LHCN-M2 (cell line): ENCODE measurements at regions not wholly inside any gene's neighbourhood (a gene's known extent, or its start where the extent isn't known, plus 50 kb on each side); places are given as distances from the start of the nearest gene placed in this dataset.
"Not testable (repeated sequence)": the region's sequence is repeated elsewhere in the genome, so short reads cannot be mapped to it uniquely, and the experiment has no call there.

Experiments
- DNase-seq: peaks from one replicate; pipeline ENCODE4 v3.0.0-alpha.2; 2012; ENCODE audit warnings: low read depth

GRCh38 chr9:11506980-11507379 lies 894.2 kb upstream of the PTPRD start:
- no peak for DNase-seq

DNA sequence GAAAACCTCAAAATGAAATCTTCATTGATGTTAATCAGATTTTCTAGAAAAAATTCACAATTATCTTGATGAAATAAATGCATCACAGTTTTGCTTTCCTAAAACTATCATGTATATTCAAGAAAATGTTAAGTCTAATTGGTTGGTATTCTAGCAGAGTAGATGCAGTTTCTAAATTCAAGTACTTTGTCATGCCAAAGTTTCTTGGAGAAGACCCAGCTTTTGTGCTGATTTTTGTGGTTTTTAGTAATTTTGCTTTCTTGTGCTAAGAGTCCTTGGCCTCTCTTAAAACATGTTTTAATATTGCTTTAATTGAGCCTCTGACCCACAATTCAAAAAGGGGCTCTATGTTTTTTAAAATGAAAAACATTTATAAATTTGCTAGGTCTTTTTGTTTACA lies 924.8 kb upstream of the PTPRD start:
- DNase-seq: no peak

GRCh38 chr9:11542781-11543180 lies 930.0 kb upstream of the PTPRD start:
- no peak for DNase-seq

GRCh38 chr9:11546231-11546630 lies 933.4 kb upstream of the PTPRD start:
- no peak for DNase-seq

DNA sequence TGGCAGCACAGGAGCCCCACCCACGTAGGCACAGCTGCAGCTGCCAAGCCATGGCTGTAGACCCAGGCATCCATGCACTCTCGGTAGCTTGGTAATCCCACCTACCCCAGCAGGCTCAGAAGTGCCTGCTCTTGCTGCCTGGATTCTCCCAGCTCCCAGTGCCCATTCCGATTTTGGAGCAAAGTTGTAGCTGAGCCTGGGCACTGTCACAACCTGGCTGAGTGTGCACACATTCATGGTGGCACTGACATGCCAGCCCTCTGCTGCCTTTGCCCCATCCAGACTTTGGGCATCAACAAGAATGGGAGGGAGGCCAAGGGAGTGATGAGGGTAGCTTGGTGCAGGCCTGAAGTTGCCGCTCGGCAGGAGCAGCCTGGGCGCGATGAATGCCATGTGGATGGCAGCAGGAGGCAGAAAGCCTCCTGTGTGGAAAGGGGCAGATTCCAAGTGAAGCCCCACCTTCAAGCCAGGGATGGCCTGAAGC lies 936.6 kb upstream of the PTPRD start:
- DNase-seq: no peak

DNA sequence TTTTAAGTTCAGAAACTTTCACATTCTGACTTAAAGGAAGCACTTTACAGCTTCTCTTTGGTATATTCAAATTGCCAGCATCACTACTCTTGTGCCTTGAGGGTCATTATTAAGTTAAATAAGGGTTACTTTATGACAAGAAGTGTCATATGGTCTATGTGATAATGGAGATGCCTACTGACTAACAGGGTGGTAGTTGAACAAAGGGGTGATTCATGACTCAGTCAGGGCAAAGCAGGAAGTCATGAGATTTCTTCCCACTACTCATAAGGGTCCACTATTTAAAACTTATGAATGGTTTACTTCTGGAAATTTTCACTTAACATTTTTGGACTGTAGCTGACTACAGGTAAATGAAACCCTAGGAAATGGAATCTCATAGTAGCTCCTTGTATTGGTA lies 938.3 kb upstream of the PTPRD start:
- no peak for DNase-seq

DNA sequence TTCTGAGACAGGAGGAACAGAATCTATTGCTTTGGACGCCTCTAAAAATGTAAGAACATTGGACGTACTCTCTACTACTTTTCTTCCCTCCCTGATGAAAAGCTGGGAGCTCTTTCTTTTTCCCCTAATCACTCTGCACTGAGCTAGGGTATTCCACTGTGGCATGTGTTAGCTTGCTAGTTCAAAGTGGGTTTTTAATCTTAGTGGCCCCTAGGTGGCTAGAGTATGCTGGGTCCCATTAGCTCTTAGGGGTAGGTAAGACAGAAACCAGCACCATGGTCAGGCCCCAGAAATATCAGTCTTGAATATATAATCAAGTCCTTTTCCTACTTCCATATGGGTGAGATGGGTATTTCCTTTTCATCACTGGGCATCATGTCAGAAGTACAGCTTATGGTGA lies 945.2 kb upstream of the PTPRD start:
- no peak for DNase-seq

DNA sequence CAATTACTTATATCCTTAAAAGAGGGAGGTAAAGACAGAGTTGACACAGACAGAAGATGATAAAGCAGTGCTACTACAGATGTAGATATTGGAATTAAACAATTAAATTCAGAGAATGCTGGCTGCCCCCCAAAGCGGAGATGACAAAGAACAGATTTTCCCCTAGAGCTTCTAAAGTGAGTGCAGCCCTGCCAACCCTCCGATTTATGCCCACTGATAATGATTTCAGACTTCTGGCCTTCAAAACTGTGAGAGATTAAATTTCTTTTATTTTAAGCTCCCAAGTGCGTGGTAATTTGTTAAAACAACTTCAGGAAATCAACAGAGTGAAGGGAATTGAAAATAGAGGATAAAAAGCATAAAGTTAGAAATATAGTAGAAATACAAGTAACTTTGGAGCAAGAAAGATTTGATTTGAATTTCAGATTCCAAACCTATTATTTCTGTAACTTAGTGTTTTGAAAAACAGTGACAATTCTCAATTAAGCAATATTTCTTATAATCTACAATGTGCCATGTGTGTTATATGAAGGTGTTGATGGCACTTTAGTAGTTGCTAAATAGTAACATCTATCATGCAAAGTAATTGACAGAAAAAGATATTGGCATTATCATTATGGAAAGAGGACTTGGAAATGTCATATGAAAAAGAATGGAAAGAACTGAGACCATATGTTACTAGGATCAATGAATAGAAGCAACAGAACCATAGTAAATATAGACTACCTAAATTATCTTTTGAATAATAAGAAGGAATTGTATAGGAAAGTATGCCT lies 946.4 kb upstream of the PTPRD start:
- no peak for DNase-seq

- DNase-seq: no peak
Observed at GRCh38 chr9:11577522-11577921, 964.7 kb upstream of the PTPRD start.

DNA sequence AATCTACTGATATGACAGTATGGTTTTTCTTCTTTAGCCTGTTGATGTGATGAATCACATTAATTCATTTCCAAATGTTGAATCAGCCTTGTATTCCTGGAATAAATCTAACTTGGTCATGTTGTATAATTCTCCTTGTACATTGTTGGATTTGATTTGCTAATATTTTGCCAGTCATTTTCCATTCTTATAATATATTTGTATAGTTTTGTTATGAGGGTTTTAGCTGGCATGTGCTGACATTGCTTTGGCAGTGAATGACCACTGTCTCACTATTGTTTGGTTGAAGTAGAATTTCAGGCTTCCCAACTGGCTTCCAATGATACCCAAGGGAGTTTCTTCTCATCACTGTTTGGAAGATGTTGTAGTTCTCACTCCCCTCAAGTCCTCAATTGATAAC lies 983.0 kb upstream of the PTPRD start:
- DNase-seq: no peak

DNA sequence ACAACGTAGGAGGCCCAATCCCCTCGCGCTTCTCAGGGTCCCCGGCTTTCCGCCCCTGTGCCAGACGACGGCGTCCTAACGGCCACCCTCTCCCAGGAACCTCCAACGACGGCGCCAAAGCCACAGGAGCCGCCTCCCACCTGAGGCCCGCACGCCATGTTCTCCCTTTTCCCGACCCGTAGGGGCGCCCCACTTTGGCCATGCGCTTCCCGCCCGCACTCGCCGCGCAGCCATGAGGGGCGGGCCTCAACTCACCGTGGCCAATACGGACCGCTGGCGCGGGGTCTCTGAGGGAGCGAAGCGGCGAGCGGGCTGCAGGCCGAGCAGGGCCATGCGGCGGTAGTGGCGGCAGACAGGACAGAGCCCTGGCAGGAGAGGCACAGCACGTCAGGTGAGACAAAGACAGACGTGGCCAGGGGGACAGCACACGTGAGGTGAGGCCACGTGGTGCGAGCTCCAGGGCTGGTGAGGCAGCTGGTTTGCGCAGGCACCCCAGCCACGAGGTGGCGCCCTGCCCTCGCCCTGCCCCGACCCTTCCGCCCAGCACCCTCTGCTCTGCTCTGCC lies 1005.5 kb upstream of the PTPRD start:
- no peak for DNase-seq

- no peak for DNase-seq
Observed at GRCh38 chr9:11632691-11633090, 1019.9 kb upstream of the PTPRD start.

DNA sequence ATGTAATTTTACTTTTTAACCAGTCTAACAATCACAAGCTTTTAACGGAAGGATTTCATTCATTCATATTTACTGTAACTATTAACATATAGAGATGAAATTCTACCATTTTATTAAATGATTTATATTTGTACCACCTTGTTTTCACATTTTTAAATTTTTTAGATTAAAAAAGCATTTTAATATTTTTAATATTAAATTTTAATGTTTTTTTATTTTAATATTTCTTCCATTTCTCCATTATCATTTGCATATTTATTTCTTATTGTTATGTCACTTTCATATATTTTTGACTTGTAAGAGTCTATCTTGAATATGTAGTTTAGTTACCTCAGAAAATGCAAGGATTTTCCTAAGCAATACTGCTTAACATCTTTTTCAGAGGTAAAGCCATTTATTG lies 1034.0 kb upstream of the PTPRD start:
- no peak for DNase-seq

DNA sequence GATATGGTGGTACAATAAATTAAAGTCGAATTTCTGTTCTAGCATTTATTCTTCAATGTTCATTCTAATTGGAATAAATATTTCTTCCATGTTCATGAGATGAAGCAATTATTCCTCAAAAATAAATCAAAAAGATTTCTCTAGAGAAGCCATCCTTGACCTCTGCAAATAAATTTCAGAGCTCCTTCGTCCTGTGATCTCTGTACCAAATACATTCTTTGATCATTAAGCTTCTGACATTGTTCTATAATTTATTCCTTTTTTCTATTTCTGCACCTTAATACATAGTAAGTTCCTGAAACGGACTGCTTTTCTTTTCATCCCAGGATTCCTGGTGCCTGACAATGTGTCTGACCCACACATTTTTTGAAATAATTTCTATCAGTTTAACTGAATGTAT lies 1039.3 kb upstream of the TYRP1 start:
- no peak for DNase-seq

DNA sequence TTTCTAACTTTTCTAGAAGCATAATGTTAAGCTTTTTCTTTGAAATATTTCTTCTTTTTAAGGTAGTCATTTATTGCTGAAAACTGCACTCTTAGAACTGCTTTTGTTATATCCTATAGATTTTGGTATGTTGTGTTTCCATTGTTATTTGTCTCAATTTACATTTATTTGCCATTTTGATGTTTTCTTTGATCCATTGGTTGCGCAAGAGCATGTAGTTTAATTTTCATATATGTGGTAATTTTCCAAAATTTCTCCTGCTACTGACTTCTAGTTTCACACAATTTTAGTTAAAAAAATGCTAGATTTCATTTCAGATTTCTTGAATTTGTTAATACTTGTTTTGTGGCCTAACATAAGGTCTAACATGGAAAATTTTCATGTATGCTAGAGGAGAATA lies 1029.3 kb upstream of the TYRP1 start:
- DNase-seq: no peak

DNA sequence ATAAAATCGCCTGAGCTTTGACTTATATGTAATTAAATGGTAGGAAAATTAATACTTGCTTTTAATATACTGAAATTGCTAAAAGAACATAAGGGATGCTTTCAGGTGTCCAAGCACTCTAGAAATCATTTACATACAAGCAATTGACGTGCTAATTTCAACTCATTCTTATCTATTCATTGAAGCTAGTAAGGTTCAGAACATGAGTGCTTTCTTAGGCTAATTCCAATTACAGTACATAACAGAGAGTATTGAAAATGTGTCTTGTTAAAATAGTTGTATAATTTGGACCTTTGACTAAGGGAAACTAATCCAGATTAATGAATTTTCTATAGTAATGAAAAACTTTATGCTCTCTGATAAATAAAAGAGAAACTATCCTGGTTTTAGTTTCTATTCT lies 1016.4 kb upstream of the TYRP1 start:
- DNase-seq: no peak

- no peak for DNase-seq
Observed at GRCh38 chr9:11686733-11687132, 1006.5 kb upstream of the TYRP1 start.

- no peak for DNase-seq
Observed at GRCh38 chr9:11697126-11697525, 996.1 kb upstream of the TYRP1 start.

DNA sequence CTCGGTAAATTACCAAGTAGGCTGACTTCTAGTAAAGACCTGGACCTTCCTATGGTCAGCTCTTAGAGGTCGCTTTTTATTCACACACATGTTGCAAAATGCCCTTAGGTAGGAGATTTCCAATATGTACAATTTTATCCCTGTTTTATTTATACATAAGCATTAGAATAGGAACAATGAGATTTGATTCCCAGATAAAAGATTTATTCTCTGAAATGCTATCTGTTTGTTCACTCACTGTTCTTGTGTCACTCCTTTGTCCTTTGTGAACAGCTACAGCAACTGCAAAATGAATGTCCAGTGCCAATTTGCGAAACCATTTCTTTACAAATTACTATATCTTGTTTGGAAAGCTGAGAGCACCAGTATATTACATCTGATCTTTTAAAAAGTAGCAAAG lies 991.5 kb upstream of the TYRP1 start:
- DNase-seq: no peak

- no peak for DNase-seq
Observed at GRCh38 chr9:11702548-11702947, 990.6 kb upstream of the TYRP1 start.

GRCh38 chr9:11704198-11704597 lies 989.0 kb upstream of the TYRP1 start:
- DNase-seq: not testable (repeated sequence)

DNA sequence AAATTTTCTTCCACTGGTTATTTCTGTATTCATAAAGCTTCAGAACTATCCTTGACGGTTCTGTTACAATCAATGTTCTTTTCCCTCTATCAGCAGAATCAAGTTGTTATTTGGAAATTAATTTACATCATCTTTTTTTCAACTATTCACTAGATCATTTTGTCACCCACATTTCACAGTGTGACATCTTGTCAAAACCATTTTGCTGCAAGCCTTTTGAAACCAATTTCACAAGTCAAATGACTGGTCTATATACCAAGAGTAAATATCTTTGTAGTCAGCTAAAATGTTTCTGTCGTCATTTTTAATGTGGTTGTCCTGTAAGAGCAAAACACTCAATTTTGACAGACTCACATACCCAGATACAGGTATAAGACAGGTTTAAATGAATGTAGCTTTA lies 984.3 kb upstream of the TYRP1 start:
- DNase-seq: no peak

DNA sequence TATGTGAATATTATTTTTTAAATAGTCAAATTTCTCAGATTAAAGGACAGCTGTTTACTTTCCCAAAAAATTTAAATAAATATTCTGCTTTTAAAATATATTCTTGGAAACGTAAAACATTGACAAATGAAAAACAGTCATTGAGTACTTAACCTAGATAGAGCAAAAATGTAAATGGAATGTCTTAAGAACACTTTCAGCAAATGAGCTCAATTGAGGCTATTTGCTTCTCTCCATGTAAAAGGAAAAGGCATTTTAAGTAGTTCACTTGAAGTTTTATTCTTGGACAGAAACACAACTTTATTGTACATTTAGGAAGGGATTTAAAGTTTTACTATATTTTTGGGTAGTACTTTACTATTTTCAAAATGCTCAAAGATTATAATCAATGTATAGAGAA lies 983.6 kb upstream of the TYRP1 start:
- DNase-seq: no peak

- no peak for DNase-seq
Observed at GRCh38 chr9:11713077-11713476, 980.1 kb upstream of the TYRP1 start.
